Activated naive CD4-positive, alpha-beta T cell treated with anti-CD3 and anti-CD28 coated beads, Interleukin-2, amount 50 U/mL, for 16 hours (primary cell): ENCODE measurements at regions not wholly inside any gene's neighbourhood (a gene's known extent, or its start where the extent isn't known, plus 50 kb on each side); places are given as distances from the start of the nearest gene placed in this dataset.

ENCODE experiments used
- DNase-seq: peaks from one replicate; pipeline ENCODE4 v3.0.0-alpha.2; 2020

DNA sequence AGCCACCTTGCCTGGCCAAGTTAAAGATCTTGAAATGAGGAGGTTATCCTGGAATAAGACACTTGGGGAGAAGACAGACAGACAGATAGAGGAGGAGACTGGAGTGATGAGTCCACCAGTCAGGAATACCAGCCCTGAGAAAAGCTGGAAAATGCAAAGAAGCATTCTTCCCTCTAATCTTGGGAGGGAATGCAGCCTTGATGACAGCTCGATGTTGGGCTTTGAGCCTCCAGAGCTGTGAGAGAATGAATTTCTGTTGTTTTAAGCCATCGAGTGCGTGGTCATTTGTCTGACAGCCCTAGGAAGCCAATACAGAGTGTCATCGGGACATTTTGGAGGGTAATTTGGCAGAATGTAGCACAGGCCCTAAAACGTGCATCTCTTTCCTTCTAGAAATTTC, 199.1 kb upstream of the IER5L start:
- DNase-seq = no peak

DNA sequence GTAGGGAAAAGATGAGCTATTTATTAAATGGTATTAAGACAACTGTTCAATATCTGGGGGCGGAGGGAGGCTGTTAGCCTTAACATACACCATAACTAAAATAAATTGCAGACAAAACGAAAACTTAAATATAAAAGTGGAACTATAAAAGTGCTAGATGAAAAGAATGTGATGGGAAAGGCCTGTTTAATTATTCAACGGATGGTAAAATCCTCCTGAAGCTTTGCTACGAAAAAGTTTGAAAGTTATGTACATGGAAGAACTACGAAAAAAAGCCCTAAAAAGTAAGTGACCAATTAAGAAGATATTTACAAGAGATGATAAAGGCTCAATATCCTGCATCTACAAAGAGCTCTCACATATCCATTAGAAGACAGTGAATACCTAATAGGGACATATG, 197.8 kb upstream of the IER5L start:
- no peak for DNase-seq

DNA sequence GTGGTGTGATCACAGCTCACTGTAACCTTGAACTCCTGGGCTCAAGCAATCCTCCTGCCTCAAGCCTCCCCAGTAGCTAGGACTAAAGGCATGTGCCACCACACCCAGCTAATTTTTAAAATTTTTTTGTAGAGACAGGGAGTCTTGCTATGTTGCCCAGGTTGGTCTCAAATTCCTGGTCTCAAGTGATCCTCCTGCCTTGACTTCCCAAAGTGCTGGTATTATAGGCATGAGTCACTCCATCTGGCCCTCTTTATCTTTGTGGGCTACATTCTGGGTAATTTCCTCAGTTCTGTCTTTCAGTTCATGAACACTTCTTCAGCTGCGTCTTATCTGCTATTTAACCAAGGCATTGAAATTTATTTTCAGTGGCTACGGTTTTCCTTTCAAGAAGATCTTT, 196.6 kb upstream of the IER5L start:
- DNase-seq = no peak

DNA sequence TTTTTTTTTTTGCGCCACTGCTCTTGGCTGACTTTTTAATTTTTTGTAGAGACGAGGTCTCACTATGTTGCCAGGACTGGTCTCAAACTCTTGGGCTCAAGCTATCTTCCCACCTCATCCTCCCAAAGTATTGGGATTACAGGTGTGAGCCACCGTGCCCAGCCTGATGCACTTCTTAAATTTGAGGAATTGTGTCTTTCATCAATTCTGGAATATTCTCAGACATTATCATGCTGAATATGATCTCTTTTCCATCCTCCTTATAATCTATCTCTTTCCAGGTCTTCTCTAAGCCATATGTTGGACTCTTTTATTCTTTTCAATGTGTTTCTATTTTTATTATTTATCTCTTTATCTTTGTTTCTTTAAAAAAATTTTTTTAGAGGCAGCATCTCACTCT, 196.2 kb upstream of the IER5L start:
- no peak for DNase-seq

DNA sequence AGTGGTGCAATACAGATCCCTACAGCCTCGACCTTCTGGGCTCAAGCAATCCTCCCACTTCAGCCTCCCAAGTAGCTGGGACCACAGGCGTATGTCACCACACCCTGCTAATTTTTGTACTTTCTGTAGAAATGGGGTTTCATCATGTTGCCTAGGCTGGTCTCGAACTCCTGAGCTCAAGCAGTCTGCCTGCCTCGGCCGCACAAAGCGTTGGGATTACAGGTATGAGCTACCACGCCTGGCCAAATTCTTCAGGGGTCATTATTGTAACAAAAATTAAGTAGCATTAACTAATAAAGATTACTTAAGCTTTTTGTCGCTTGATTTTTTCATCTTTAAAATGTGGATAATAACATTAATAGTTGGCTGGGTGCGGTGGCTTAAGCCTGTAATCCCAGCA, 195.3 kb upstream of the IER5L start:
- DNase-seq = no peak

DNA sequence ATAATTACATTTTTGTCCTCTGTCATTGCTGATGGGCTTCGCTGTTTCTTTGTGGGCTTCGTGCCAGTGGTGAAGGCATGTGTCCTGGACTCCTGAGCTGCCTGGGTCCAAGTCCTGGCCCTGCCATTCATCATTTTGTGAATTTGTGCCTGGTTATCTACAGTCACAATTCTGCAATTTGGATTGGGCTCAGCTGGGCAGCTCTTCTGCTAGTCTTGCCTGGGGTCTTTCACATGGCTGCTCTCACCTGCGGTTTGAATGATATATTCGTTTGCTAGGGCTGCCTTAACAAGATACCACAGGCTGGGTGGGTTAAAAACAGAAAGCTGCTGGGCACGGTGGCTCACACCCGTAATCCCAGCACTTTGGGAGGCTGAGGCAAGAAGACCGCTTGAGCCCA, 192.7 kb upstream of the IER5L start:
- no peak for DNase-seq

DNA sequence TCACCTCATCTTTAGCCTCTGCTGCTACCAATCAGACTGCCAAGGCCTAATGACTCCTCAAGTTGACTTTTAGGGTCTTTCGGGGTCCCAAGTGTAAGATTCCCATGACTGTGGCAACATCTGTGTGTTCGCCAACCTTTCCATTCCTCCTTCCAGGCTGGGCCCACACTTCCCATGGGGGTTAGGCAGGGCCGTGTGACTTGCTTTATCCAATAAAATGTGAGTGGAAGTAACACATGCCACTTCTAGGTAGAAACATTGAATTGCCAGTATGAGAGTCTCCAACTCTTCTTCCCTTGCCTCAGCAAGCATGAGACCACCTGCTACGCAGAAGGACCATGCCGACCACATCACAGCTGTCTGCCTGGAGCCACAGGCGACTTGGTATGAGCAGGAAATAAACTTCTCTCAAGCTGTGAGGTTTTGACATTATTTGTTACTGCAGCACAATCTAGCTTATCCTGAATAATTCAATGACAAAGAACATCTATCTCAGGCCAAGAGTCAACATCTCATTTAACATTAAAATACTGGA, 190.4 kb upstream of the IER5L start:
- DNase-seq = no peak

DNA sequence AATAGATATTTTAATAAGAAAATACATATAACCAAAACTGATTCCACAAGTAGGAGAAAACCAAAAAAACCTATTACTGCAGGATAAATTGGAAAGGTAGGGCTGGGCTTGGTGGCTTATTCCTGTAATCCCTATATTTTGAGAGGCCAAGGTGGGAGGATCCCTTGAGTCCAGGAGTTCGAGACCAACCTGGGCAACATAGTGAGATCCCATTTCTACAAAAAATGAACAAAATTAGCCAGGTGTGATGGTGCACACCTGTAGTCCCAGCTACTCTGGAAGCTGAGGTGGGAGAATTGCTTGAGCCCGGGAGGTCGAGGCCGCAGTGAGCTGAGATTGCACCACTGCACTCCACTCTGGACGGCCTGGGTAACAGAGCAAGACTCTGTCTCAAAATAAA, 189.2 kb upstream of the IER5L start:
- no peak for DNase-seq

DNA sequence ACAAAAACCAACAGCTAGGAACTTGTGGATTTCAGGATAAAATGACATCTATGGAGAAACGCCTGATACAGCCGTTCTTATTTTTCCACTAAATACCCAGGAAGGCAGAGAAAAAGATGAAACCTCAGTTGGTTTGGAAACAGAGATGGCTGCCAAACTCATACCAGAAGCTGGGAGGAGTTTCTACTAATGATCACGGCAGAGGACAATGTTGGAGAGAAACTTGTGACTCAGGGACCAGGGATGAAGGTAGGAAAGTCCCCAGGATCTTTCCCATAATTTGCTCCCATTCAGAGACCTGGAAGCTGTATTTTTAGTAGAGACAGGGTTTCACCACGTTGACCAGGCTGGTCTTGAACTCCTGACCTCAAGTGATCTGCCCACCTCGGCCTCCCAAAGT, 187.1 kb upstream of the IER5L start:
- no peak for DNase-seq

DNA sequence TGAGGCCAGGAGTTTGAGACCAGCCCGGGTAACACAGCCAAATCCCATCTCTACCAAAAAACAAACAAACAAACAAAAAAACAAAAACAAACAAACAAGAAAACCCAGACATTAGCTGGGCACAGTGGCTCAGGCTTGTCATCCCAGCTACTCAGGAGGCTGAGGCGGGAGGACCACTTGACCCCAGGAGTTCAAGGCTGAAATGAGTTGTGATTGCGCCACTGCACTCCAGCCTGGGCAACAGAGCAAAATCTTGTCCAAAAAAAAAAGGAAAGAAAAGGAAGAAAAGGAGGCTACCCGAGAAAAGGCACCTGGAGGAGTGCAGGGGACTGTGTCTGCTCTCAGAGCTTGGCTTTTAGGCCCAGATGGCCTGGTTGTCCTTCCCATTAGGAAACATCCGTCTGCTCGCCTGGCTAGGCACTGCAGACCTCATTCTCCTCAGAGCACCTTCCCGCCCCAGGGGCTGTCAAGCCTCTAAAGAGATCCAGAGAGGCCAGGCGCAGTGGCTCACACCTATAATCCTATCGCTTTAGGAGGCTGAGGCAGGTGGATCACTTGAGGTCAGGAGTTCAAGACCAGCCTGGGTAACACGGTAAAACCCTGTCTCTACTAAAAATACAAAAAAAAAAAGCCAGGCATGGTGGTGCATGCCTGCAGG, 185.3 kb upstream of the IER5L start:
- no peak for DNase-seq

DNA sequence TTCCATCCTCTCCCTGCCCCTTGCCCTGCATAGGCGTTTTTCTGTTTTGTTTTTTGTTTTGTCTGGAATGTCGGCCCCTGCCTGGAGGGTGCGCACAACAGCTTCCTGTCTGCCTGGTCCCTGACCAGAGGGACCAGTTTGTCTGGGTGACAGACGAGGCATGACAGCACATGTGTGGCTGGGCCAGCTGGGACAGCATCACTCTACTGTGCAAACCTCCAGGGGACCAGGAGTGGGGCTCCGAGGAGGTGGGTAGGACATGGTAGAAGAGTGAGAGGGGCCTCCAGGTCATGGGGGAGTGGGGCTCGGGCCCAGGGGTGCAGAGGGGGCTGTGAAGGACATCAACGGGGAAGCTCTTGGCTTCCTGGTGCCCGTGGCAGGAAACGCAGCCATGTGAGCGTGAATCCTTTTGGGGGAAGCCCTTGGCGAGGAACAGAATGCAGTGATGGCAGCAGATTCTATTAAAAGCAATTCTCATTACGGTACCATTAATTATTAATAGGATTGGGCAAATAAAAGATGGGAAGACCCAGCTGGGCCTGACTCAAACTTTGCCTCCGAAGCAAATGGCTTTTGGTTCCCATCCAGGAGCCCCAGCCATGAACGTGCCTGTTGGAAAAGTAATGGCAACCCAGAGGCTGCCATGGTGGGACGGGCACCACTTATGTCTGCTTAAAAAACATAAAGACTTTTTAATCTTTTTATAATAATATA, 184.4 kb upstream of the IER5L start:
- no peak for DNase-seq

DNA sequence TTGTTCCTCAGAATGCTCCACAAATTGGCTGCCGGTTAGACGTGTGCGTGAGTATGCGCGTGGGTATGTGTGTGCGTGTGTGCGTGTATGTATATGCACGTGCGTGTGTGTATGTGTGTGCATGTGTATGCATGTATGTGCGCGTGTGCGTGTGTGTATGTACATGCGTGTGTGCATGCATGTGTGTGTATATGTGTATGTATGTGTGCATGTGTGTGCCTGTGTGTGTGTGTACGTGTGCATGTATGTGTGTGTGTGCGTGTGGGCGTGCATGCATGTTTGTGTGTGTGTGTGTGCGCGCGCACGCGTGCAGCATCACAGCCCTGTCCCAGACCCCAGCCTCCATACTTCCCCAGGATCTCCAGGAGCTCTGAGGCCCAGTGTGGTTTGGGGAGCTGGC, 183.1 kb upstream of the IER5L start:
- no peak for DNase-seq

DNA sequence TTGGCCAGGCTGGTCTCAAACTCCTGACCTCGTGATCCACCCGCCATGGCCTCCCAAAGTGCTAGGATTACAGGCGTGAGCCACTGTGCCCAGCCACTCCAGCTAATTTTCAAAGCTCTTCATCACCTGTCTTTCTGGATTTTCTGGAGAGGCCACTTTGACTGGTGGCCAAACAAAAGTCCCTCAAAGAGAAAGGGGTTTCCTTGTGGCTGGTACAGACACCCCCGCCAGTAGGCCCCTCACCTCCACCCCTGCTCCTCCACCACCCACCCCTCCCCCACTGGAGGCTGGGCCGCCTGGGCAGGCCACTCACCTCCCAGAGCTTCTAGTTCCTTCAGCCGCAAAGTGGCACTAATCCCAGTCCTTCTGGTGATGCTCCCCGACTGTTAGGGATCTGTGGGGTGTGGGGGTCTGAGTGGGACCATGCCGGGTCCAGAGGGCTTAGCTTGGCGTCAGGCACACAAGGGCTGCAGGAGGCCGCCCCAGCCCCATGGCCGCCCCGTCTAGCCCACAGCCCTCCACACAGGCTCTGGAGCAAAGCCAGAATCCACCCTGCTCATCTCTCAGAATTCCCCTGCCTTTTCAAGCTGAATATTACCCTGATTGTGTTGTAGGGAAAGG, 182.0 kb upstream of the IER5L start:
- DNase-seq = no peak

DNA sequence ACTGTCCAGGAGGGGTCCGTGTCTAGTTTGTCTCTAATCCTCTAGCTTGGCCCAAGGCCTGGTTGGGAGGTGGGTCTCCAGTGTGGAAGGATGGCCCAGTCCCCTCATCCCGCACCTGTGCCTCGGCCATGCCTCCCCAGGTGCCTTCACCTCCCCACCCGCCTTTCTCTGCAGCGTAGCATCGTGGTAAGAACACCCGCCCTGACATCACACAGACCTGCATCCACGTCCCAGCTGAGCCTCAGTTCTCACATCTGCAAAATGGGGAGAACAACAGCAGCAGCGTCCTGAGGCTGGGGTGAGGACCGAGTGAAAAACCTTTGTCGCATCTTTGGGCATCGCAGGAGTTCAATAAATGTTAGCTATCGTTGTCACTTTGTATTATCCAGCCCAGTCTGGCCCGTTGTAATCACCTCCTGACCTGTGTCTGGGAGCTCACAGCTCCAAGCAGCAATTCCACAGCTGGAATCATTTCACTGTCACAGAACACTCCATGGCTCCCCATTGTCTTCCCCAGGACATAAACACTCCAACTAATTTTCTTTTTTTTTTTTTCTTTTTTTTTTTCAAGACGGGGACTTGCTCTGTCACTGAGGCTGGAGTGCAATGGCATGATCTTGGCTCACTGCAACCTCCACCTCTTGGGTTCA, 181.2 kb upstream of the IER5L start:
- DNase-seq = no peak

DNA sequence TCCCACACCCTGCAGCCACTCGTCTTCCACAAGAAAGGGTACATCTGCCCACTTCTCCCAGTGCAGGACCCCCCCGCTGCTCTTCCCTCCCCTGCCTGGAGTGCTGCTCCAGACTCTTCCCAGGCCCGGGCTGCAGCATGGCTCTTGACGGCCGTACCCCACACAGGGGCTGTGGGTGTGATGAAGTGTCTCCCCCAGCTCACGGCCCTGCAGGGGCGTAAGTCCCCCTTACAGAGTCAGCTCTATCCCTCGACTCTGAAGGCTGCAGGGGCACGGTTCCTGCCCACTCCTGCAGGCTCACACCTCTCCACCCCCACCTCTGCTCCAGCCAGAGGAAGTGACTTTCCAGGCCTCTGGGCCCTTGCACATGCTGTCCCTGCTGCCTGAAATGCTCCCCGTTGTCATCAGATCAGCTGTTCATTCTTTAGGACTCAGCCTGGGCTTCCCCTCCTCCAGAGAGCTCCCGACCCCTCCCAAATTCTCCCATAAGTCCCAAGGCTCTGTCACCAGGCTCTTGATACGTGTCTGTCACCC, 180.6 kb upstream of the IER5L start:
- DNase-seq = no peak

DNA sequence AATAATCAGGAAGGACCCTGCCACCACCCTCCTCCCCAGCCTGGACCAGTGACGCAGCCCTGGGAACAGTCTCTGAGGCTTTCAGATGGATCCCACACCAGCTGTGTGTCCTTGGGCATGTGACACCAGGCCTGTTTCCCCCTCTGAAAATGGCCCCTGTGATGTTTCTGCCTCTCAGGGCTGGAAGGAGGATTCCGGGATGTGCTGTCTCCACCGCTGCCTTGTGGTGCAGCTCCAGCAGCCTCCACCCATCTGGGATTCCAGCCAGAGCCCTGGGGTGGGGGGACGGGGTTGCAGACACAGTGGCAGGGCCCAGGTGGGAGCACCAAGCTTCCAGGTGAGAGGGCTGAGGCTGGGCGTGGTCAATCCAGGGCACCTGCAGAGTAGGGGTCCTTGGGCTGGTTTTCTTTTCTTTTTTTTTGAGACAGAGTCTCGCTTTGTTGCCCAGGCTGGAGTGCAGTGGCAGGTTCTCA, 179.7 kb upstream of the IER5L start:
- DNase-seq = no peak

DNA sequence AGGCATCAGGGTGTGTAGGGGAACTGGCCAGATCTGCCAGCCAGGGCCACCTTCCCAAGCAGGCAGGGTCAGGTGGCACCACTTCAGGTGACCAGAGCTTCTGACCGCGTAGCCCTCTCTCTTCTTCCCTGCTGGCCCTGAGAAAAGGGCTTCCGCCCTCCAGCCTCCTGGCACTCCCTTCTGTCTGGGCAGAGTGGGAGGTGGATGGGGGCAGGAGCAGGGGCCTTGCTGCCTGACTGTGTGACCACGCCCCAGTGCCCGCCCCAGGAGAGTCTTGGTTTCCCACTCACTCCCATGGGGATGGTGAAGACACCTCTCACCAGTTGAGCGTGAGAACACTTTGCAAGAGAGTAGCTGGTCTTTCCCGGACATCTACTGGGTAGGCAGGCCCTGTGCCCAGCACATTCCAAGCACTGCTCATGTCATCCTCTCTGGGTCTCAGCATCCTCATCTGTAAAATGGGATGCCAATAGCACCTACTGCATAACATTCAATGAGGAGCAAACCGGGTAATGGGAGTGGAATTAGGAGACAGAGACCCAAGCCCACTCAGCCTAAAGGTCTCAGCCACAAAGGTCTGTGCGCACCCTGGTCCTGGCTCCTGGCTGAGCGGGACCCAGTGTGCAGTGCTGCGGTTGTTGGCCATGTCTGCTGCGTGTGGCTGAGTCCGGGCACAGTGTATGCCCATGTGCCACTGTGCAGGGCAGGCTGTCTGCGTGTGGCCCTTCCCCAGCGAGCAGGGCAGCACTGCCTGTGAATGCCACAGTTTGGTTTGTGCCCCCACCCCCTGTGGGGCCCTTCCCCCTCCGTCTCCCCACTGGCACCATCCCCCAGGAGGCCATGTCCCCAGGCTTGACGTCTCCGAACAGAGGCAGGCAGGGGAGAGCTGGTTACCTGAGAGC, 179.1 kb upstream of the IER5L start:
- DNase-seq = no peak

DNA sequence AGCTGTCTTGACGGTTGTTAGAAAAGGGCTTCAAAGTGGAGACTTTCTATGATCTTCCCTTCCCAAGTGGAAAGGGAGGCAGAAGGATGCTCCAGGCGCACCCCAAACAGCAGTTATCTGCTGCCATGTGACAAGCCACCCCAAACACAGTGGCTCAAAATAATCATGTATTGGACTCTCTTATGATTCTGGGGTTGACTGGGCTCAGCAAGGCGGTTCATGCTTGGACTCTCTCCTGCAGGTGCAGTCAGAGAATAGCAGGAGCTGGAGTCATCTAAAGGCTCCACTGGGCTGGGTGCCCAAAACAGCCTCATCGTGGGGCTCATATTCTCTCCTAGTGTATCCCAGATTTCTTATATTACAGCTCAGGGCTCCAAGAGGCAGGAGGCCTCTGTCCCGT, 177.6 kb upstream of the IER5L start:
- DNase-seq = no peak

DNA sequence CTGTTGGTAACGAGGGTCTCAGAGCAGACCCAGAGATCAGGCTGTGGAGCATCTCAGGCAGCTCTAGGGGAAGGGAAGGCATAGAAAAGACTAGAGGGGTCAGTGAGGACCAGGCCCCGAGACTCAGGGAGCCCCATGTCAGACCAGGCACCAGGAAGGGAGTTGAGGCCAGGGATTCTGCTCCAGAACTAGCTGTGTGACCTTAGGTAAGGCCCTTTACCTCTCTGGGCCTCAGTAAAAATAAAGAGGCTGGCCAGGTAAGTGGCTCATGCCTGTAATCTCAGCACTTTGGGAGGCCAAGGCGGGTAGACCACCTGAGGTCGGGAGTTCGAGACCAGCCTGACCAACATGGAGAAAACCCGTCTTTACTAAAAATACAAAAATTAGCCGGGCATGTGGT, 176.4 kb upstream of the IER5L start:
- DNase-seq = no peak

DNA sequence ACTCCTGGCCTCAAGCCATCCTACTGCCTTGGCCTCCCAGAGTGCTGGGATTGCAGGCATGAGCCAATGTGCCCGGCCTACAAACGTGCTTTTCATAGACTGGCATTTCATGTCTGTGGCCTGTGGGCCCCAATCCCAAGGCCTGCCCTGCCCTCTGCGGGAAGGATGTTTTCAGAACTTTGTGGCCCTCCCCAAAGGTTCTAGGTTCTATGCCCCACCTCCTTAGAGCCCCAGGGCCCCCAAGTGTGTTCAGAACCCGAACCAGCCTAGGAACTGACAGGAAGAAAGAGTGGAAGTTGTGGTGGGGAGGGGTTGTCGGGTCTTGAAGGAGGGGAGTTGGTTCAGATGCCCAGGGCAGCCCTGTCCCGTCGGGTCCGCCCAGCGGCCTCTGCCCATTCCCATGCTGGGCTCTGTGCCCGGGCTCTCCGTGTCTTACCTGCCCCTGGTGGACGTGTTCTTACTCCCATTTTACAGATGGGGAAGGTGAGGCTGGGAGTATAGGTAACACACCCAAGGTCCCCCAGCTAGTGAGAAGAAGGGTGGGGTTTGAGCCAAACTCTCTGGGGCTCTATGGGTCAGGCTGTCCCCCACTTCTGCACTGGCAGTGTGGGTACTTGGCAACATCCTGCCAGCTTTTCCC, 175.8 kb upstream of the IER5L start:
- no peak for DNase-seq

DNA sequence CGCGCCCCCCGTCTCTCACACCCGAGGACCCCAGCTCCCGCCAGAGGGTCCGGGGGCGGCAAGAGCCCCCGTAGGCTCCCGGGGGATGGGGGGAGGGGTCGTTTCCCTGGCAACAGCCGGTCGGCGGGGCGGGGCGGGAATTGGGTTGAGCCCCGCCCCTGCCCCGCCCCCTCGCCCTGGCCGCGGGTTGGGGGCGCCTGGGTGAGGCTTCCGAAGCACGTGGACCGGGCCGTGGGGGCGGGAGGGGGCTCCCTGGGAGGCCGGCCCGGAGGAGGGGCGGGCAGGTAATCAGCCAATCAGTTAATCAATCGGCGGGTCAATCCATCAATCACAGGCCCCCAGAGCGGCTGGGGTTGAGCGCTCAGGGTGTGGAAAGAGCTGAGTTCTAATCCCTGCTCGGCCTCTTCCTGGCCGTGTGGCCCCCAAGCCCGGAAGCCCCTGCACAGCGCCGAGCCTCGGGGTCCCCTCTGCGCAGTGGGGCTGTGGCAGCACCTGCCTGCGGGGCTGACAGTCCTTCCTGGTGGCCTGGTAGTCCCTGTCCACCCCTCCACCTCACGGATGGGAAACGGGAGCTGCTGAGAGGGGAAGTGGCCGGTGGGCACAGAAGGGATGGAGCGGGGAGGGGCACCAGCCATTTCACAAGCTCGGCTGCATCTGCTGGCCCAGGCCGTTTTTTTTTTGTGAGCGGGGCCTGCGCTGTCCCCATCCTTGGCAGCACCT, 174.2 kb upstream of the IER5L start:
- no peak for DNase-seq
